ENCODE measurements at regions not wholly inside any gene's neighbourhood (a gene's known extent, or its start where the extent isn't known, plus 50 kb on each side); places are given as distances from the start of the nearest gene placed in this dataset.

DNA sequence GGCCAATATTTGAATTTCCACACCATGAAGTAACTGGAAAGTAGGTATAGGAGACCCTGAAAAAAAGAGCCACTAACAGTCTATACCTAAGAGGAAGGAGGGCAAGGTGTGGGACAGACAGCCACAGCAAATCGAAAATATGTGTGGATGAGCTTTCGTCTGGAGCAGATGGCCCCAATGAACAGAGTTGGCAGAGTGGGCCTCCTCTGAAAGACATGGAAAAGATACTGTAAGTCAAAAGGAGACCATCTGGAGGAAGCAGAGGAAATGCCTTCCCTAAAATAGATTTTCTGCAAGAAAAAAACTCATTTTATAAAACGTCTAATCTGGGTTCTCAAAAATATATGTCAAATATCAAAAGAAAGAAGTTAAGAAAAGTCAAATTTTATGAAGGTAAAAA lies 157.2 kb upstream of the PRKD1 start:
- no peaks in the 10 kb centered on the region for H3K27me3 ChIP-seq

DNA sequence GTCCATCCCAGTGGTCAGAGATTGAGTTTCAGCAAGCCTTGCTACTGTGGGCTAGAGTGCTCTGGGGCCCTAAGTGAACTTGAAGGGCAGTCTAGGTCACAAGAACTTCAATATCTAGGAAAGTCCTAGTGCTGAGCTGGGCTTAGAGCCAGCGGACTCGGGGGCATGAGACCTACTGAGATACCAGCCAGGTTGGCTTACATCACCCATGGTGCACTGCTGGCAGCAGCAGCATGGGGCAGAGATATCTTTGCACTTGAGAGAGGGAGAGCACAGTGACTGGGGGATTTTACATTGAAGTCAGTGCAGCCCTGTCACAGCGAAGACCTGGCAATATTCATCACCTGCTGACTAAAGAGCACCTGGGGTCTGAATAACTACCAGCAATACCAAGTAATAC lies 158.3 kb upstream of the PRKD1 start:
- no peak overlapping the region for H3K4me3 ChIP-seq
- TF ChIP-seq POLR2A (IDR thresholded peaks at IDR 0.05) (no peak), CTCF (IDR thresholded peaks at IDR 0.05) (no peak)
- no peak overlapping the region for H3K27ac ChIP-seq
- intact Hi-C loops (cut with DNase I) = no loop called here
- no peaks in the 10 kb centered on the region for H3K4me1 ChIP-seq
- peaks cover 0 to 5% (median 0%) of the 10 kb centered on the region in 3 donors for H3K9me3 ChIP-seq
- DNase-seq = no peak
- WGBS, 2 donors = 87% methylated on average over 3 of the region's 3 CpGs; no CpG with 5 or more reads in 1 of the 2 donors
- H3K27me3 ChIP-seq = no peaks in the 10 kb centered on the region
- no peaks in the 10 kb centered on the region for H3K36me3 ChIP-seq

More for the DNA sequence above, 157.2 kb upstream of the PRKD1 start:
- no peak for DNase-seq
- no peak overlapping the region for H3K27ac ChIP-seq
- no peaks in the 10 kb centered on the region for H3K4me1 ChIP-seq
- intact Hi-C loops (cut with DNase I) = no loop called here
- no peak for TF ChIP-seq POLR2A (IDR thresholded peaks at IDR 0.05)
- no peak for TF ChIP-seq CTCF (IDR thresholded peaks at IDR 0.05)
- peaks cover 0 to 5% (median 0%) of the 10 kb centered on the region in 3 donors for H3K9me3 ChIP-seq
- no peaks in the 10 kb centered on the region for H3K36me3 ChIP-seq
- no peak overlapping the region for H3K4me3 ChIP-seq
- WGBS, 2 donors = 66 to 79% methylated on average over 3 of the region's 3 CpGs

GRCh38 chr14:30088620-30089019 lies 161.0 kb upstream of the PRKD1 start:
- intact Hi-C loops (cut with DNase I) = no loop called here
- Histone ChIP-seq H3K27me3 (no peaks in the 10 kb centered on the region), H3K4me3 (no peak overlapping the region), H3K36me3 (no peaks in the 10 kb centered on the region), H3K9me3 (peaks cover 0 to 14% (median 0%) of the 10 kb centered on the region in 3 donors), H3K27ac (no peak overlapping the region), H3K4me1 (no peaks in the 10 kb centered on the region)
- TF ChIP-seq POLR2A (IDR thresholded peaks at IDR 0.05) = no peak
- no peak for TF ChIP-seq CTCF (IDR thresholded peaks at IDR 0.05)
- no peak for DNase-seq
- 62 to 65% methylated on average over 4 of the region's 4 CpGs for WGBS, 2 donors

- TF ChIP-seq CTCF (IDR thresholded peaks at IDR 0.05) (no peak), POLR2A (IDR thresholded peaks at IDR 0.05) (no peak)
- Histone ChIP-seq H3K27ac (no peak overlapping the region), H3K4me3 (no peak overlapping the region), H3K36me3 (no peaks in the 10 kb centered on the region), H3K9me3 (peaks cover 0 to 5% (median 0%) of the 10 kb centered on the region in 3 donors), H3K27me3 (no peaks in the 10 kb centered on the region), H3K4me1 (no peaks in the 10 kb centered on the region)
- DNase-seq = no peak
- WGBS, 2 donors = 60 to 67% methylated on average over 2 of the region's 2 CpGs
- intact Hi-C loops (cut with DNase I) = no loop called here
Observed at GRCh38 chr14:30108975-30109700, 181.5 kb upstream of the PRKD1 start.

GRCh38 chr14:30114051-30114450 lies 186.4 kb upstream of the PRKD1 start:
- Histone ChIP-seq H3K36me3 (no peaks in the 10 kb centered on the region), H3K27me3 (no peaks in the 10 kb centered on the region), H3K4me3 (no peak overlapping the region), H3K27ac (no peak overlapping the region), H3K4me1 (no peaks in the 10 kb centered on the region), H3K9me3 (no peaks in the 10 kb centered on the region)
- DNase-seq = no peak
- intact Hi-C loops (cut with DNase I) = no loop called here
- no peak for TF ChIP-seq POLR2A (IDR thresholded peaks at IDR 0.05)
- no peak for TF ChIP-seq CTCF (IDR thresholded peaks at IDR 0.05)

Data from esophagus squamous epithelium (tissue), 5 donors.